ENCODE measurements at regions not wholly inside any gene's neighbourhood (a gene's known extent, or its start where the extent isn't known, plus 50 kb on each side); places are given as distances from the start of the nearest gene placed in this dataset.

GRCh38 chrX:33339219-33339618 lies 127.9 kb upstream of the DMD start:
- no peak for TF ChIP-seq CTCF (IDR thresholded peaks at IDR 0.05 in 4 of 5, conservative IDR thresholded peaks at IDR 0.05 in 1 of 5)
- TF ChIP-seq POLR2A (IDR thresholded peaks at IDR 0.05) = no peak

Measured in gastrocnemius medialis (tissue), 4 donors.